Left lung (tissue), 4 donors: ENCODE measurements at regions not wholly inside any gene's neighbourhood (a gene's known extent, or its start where the extent isn't known, plus 50 kb on each side); places are given as distances from the start of the nearest gene placed in this dataset.
"Not testable (repeated sequence)": the region's sequence is repeated elsewhere in the genome, so short reads cannot be mapped to it uniquely, and the experiment has no call there.

Source experiments
- ATAC-seq: fragments of 200-7000 bp; cut with Tn5 transposase; one replicate; pipeline ENCODE4 v1.9.1; 2020; ENCODE audit warnings: moderate library complexity
- DNase-seq, 4 donors: peaks; one replicate each; pipeline ENCODE4 v3.0.0-alpha.2; 2013 to 2020
- H3K27ac ChIP-seq, 2 donors: fragments of 200-600 bp; sonication (generic) in 1 of 2; one replicate each; pipeline versions ENCODE4 v1.5.0 to v1.8.0; 2020 to 2021
- H3K27me3 ChIP-seq, 2 donors: fragments of 200-600 bp; sonication (generic) in 1 of 2; one replicate each; pipeline versions ENCODE4 v1.5.0 to v1.8.0; 2020 to 2021
- H3K36me3 ChIP-seq, 2 donors: fragments of 200-600 bp; sonication (generic) in 1 of 2; one replicate each; pipeline versions ENCODE4 v1.5.0 to v1.8.0; 2020 to 2021
- H3K4me1 ChIP-seq, 2 donors: fragments of 200-600 bp; one replicate each; pipeline ENCODE4 v1.8.0; 2021
- H3K4me3 ChIP-seq, 2 donors: fragments of 200-600 bp; sonication (generic) in 1 of 2; one replicate each; pipeline versions ENCODE4 v1.5.0 to v1.8.0; 2020 to 2021; ENCODE audit warnings: mild to moderate bottlenecking in 1 of 2
- H3K9me3 ChIP-seq, 2 donors: fragments of 200-600 bp; sonication (generic) in 1 of 2; one replicate each; pipeline versions ENCODE4 v1.5.0 to v1.8.0; 2020 to 2021
- CTCF ChIP-seq, 2 donors: fragments of 200-600 bp; sonication (generic) in 1 of 2; IDR thresholded peaks; one replicate each; pipeline versions ENCODE4 v1.5.0 to v1.8.0; 2021; ENCODE audit warnings: antibody characterized with exemption in 2 of 2
- intact Hi-C, 2 donors: fragments of 100-400 bp; cut with DNase I; formaldehyde crosslinking; loops; one replicate each; pipeline versions ENCODE4 v1.11.2 to v1.14.2; 2022
- donor health status: DM: no; HTN: yes; CAD: no.
- donor health status: DM: no; HTN: no; CAD: no.

- H3K9me3 ChIP-seq, result peaks cover 0 to 25% of the 10 kb centered on the region in 2 donors
- no peak for DNase-seq
- H3K27me3 ChIP-seq, result no peaks in the 10 kb centered on the region
- no peaks in the 10 kb centered on the region for H3K36me3 ChIP-seq
- H3K4me1 ChIP-seq, result no peaks in the 10 kb centered on the region
- TF ChIP-seq CTCF (IDR thresholded peaks at IDR 0.05), result no peak
- intact Hi-C loops, result no loop called here
- no peak overlapping the region for H3K4me3 ChIP-seq
- H3K27ac ChIP-seq, result no peak overlapping the region
- no peak for ATAC-seq
These were observed 340.7 kb downstream of the LMBRD1 start for GRCh38 chr6:69456086-69456485.

GRCh38 chr6:69454619-69455018 is 342.2 kb downstream of the LMBRD1 start:
- DNase-seq, ATAC-seq, H3K4me1 ChIP-seq, H3K4me3 ChIP-seq, H3K36me3 ChIP-seq, H3K27ac ChIP-seq, intact Hi-C loops, H3K27me3 ChIP-seq: not testable (repeated sequence)
- H3K9me3 ChIP-seq, result peaks cover 0 to 37% of the 10 kb centered on the region in 2 donors

GRCh38 chr6:69450493-69450892 is 346.3 kb downstream of the LMBRD1 start:
- H3K36me3 ChIP-seq, ATAC-seq, H3K4me3 ChIP-seq, DNase-seq, H3K27ac ChIP-seq, H3K4me1 ChIP-seq, H3K27me3 ChIP-seq, intact Hi-C loops: not testable (repeated sequence)
- peaks cover 3 to 54% of the 10 kb centered on the region in 2 donors for H3K9me3 ChIP-seq

GRCh38 chr6:69449887-69450286 is 346.9 kb downstream of the LMBRD1 start:
- H3K9me3 ChIP-seq, result peaks cover 3 to 57% of the 10 kb centered on the region in 2 donors
- no peak for ATAC-seq
- H3K27ac ChIP-seq, result no peak overlapping the region

More at GRCh38 chr6:69449887-69450286, 346.9 kb downstream of the LMBRD1 start:
- TF ChIP-seq CTCF (IDR thresholded peaks at IDR 0.05), result no peak
- no peaks in the 10 kb centered on the region for H3K4me1 ChIP-seq
- intact Hi-C loops, result no loop called here
- H3K4me3 ChIP-seq, result no peak overlapping the region
- no peaks in the 10 kb centered on the region for H3K36me3 ChIP-seq
- no peaks in the 10 kb centered on the region for H3K27me3 ChIP-seq
- no peak for DNase-seq
